Tibial artery (tissue), 4 donors: ENCODE measurements at regions not wholly inside any gene's neighbourhood (a gene's known extent, or its start where the extent isn't known, plus 50 kb on each side); places are given as distances from the start of the nearest gene placed in this dataset.

Source experiments
- DNase-seq, 2 donors: peaks; one replicate each; pipeline ENCODE4 v3.0.0-alpha.2; 2019
- H3K27ac ChIP-seq, 2 donors: fragments of 200-600 bp; sonication (generic) in 1 of 2; 1 replicate in 1 of 2; 2 replicates in 1 of 2; pipeline ENCODE4 v1.5.1; 2018 to 2019; ENCODE audit warnings: mild to moderate bottlenecking in 1 of 2
- H3K27me3 ChIP-seq, 2 donors: fragments of 200-600 bp; sonication (generic) in 1 of 2; one replicate each; pipeline versions ENCODE4 v1.5.1 to v1.6.0; 2016 to 2019
- H3K36me3 ChIP-seq, 3 donors: fragments of 200-600 bp; sonication (generic) in 2 of 3; one replicate each; pipeline ENCODE4 v1.5.1; 2016 to 2019; ENCODE audit warnings: mild to moderate bottlenecking in 2 of 3
- H3K4me1 ChIP-seq, 4 donors: fragments of 200-600 bp; sonication (generic) in 2 of 4; 1 replicate in 3 of 4; 2 replicates in 1 of 4; pipeline ENCODE4 v1.5.1; 2016 to 2019
- H3K4me3 ChIP-seq, 2 donors: fragments of 200-600 bp; sonication (generic) in 1 of 2; 1 replicate in 1 of 2; 2 replicates in 1 of 2; pipeline ENCODE4 v1.5.1; 2018 to 2019; ENCODE audit warnings: mild to moderate bottlenecking in 2 of 2
- H3K9me3 ChIP-seq, 3 donors: fragments of 200-600 bp; sonication (generic) in 1 of 3; one replicate each; pipeline ENCODE4 v1.5.1; 2016 to 2019
- intact Hi-C: fragments of 100-400 bp; cut with DNase I; formaldehyde crosslinking; loops from one replicate; pipeline ENCODE4 v1.15.0; 2023; ENCODE audit warnings: low total_unique reads
- TF ChIP-seq, protein P1 (sequence below), 2 experiments: fragments of 200-600 bp in 1 of 2; fragments of 450-650 bp in 1 of 2; IDR thresholded peaks; one replicate each; pipeline ENCODE4 v1.5.1; 2017 to 2019; ENCODE audit warnings: antibody characterized with exemption in 2 of 2, mild to moderate bottlenecking in 1 of 2, moderate library complexity in 1 of 2

DNA sequence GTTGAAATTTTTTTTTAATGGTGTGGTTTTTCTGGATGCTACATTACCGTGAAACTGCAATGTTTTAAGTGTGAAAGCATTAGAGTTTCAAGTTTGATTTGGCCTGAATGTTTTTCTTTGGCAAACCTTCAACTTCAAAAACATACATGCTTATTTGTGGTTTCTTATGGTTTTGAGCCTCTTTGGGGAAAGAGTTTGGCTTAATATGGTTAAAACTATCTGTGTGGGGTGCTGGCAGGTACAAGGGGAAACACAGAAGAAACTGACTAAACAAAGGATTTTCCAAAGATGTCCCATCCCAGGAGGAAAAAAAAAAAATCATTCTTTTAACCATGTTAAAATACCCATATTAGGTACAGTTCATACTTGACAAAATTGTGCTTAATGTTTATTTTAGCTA is 121.1 kb downstream of the HGF start:
- Histone ChIP-seq H3K27ac (peak overlapping the region; percentile 8 to 40), H3K36me3 (no peaks in the 10 kb centered on the region), H3K4me1 (peaks cover 0 to 35% (median 8%) of the 10 kb centered on the region in 4 donors), H3K9me3 (peaks cover 0 to 8% (median 8%) of the 10 kb centered on the region in 3 donors), H3K4me3 (no peak overlapping the region), H3K27me3 (no peaks in the 10 kb centered on the region)
- intact Hi-C loops: no loop called here
- TF ChIP-seq, protein P1, sequence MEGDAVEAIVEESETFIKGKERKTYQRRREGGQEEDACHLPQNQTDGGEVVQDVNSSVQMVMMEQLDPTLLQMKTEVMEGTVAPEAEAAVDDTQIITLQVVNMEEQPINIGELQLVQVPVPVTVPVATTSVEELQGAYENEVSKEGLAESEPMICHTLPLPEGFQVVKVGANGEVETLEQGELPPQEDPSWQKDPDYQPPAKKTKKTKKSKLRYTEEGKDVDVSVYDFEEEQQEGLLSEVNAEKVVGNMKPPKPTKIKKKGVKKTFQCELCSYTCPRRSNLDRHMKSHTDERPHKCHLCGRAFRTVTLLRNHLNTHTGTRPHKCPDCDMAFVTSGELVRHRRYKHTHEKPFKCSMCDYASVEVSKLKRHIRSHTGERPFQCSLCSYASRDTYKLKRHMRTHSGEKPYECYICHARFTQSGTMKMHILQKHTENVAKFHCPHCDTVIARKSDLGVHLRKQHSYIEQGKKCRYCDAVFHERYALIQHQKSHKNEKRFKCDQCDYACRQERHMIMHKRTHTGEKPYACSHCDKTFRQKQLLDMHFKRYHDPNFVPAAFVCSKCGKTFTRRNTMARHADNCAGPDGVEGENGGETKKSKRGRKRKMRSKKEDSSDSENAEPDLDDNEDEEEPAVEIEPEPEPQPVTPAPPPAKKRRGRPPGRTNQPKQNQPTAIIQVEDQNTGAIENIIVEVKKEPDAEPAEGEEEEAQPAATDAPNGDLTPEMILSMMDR (IDR thresholded peaks at IDR 0.05): no peak
- DNase-seq: no peak

DNA sequence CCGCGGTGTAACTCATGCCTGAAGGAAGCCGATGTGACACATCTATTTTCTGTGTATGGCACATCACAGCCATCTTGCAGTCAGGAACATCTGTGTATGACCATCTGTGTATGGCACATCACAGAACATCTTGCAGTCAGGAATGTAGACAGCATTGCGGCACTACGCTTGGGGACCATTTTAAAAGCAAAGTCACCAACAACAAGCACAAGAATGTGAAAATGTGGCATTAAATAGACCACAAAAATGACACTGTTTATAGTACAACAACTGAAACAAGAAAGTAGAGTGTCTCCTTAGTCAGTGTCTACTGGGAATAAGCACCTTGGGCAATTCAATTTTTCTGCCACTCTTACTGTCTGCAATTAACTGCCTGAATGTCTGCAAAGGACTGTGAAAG is 124.4 kb downstream of the HGF start:
- Histone ChIP-seq H3K27me3 (no peaks in the 10 kb centered on the region), H3K27ac (no peak overlapping the region), H3K36me3 (no peaks in the 10 kb centered on the region), H3K4me3 (no peak overlapping the region), H3K4me1 (peaks cover 0 to 33% (median 8%) of the 10 kb centered on the region in 4 donors), H3K9me3 (no peaks in the 10 kb centered on the region)
- TF ChIP-seq, protein P1 (IDR thresholded peaks at IDR 0.05): no peak
- DNase-seq: no peak
- intact Hi-C loops: no loop called here

DNA sequence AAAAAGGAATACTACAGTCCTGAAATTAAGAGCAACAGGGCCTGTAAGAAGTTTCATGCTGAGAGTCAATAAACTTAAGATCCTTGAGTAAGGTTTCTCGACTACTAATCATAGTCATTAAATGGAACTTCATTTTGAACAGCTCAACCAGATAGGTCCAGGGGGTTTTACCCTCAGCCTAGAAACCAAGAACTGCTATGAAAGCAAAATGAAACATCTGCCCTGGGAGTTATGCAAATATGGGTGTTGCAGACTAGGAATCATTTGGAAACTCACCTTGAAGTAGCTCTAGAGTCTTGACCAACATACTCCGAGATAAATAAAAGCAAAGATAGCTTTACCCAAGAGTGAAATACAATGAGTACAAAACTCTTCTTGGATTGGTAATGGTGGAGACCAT is 128.0 kb downstream of the HGF start:
- intact Hi-C loops: no loop called here
- Histone ChIP-seq H3K36me3 (no peaks in the 10 kb centered on the region), H3K4me1 (peaks cover 0 to 28% (median 9%) of the 10 kb centered on the region in 4 donors), H3K4me3 (no peak overlapping the region), H3K27me3 (no peaks in the 10 kb centered on the region), H3K27ac (no peak overlapping the region), H3K9me3 (no peaks in the 10 kb centered on the region)
- TF ChIP-seq, protein P1 (IDR thresholded peaks at IDR 0.05): no peak
- no peak for DNase-seq

DNA sequence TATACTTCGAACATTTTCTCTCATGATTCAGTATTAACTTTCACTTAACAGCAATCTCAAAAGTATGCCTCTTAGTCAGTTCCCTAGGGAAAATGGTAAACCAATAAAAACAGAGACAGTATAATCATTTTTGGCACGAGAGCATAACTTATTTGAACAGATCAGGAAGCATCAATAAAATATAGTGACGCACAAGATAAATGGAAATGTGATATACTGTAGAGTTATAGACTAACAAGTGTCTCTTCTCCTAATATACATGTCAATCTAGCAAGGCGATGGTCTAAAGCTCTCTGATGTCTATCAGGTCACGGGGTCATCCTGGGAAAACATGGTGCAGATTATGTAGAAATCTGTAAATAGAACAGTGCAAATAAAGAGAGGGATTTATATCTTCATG is 131.6 kb downstream of the HGF start:
- TF ChIP-seq, protein P1 (IDR thresholded peaks at IDR 0.05): no peak
- peak overlapping the region; percentile 50 to 58 for H3K27ac ChIP-seq
- intact Hi-C loops: no loop called here
- H3K9me3 ChIP-seq: no peaks in the 10 kb centered on the region
- no peak for DNase-seq
- H3K27me3 ChIP-seq: no peaks in the 10 kb centered on the region
- no peaks in the 10 kb centered on the region for H3K36me3 ChIP-seq
- H3K4me1 ChIP-seq: peaks cover 0 to 42% (median 9%) of the 10 kb centered on the region in 4 donors
- H3K4me3 ChIP-seq: no peak overlapping the region

DNA sequence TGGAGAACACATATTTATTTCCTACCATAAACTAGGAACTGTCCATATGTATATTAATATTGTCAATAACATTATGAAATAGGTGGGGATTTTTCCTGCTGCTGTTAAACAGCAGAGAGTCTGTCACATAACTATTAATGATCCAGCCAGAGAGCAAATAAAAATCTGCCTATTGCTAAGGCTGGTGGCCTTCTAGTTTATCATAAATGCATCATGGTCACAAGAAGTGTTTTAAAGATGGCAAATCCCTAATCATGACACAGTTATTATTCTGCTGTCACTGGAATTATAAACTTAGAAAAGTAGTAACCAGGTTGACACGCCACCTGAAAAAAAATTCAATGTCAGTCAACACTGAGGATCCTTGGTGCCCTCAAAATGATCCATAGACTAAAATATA is 132.3 kb downstream of the HGF start:
- Histone ChIP-seq H3K4me3 (no peak overlapping the region), H3K27me3 (no peaks in the 10 kb centered on the region), H3K36me3 (no peaks in the 10 kb centered on the region), H3K27ac (peak overlapping the region; percentile 50 to 58), H3K4me1 (peaks cover 0 to 42% (median 9%) of the 10 kb centered on the region in 4 donors), H3K9me3 (no peaks in the 10 kb centered on the region)
- DNase-seq: no peak
- TF ChIP-seq, protein P1 (IDR thresholded peaks at IDR 0.05): no peak
- intact Hi-C loops: no loop called here

DNA sequence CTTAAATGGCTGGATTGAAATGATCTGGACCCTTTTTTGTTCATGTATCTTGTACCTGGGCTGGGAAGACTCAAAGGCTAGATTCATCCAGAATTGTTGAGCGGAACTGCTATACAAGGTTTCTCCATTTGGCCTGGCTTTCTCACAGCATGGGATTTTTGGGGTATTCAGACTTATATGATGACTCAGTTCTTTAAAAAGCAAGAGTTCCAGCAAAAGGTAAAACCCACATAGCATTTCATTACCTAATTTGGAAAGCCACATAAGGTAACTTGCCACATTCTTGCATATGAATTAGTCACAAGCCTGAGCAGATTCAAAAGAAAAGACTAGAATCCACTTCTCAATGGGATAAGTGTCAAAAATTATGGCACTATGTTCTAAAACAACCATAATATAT is 137.4 kb downstream of the HGF start:
- TF ChIP-seq, protein P1 (IDR thresholded peaks at IDR 0.05): no peak
- DNase-seq: no peak
- Histone ChIP-seq H3K27me3 (no peaks in the 10 kb centered on the region), H3K4me3 (no peak overlapping the region), H3K36me3 (no peaks in the 10 kb centered on the region), H3K4me1 (peaks cover 0 to 19% (median 2%) of the 10 kb centered on the region in 4 donors), H3K27ac (no peak overlapping the region), H3K9me3 (no peaks in the 10 kb centered on the region)
- intact Hi-C loops: no loop called here
